Lung (tissue), 11 donors: ENCODE measurements at regions not wholly inside any gene's neighbourhood (a gene's known extent, or its start where the extent isn't known, plus 50 kb on each side); places are given as distances from the start of the nearest gene placed in this dataset.

Experiments
- ATAC-seq: fragments of 200-7000 bp; cut with Tn5 transposase; one replicate; pipeline ENCODE4 v1.9.1; 2020; ENCODE audit warnings: moderate number of reproducible peaks; ENCODE audit not compliant: insufficient read depth, low FRiP score
- DNase-seq, 3 donors: peaks; one replicate each; pipeline ENCODE4 v3.0.0-alpha.2; 2013 to 2017
- H3K27ac ChIP-seq, 2 donors: one replicate each; pipeline ENCODE4 v1.5.1; 2013; ENCODE audit warnings: mild to moderate bottlenecking in 2 of 2, moderate library complexity in 2 of 2, control low read depth in 1 of 2, inconsistent platforms in 1 of 2, low read depth in 1 of 2, low read length in 1 of 2
- H3K27me3 ChIP-seq, 3 donors: one replicate each; pipeline ENCODE4 v1.5.1; 2013; ENCODE audit warnings: low read length in 2 of 3; ENCODE audit not compliant: control insufficient read depth in 3 of 3, insufficient read depth in 3 of 3
- H3K36me3 ChIP-seq, 4 donors: one replicate each; pipeline ENCODE4 v1.5.1; 2013; ENCODE audit warnings: low read length in 4 of 4, mild to moderate bottlenecking in 1 of 4, moderate library complexity in 1 of 4; ENCODE audit not compliant: control insufficient read depth in 4 of 4, insufficient read depth in 4 of 4
- H3K4me1 ChIP-seq, 5 donors: one replicate each; pipeline ENCODE4 v1.5.1; 2013; ENCODE audit warnings: low read length in 5 of 5, mild to moderate bottlenecking in 2 of 5, moderate library complexity in 1 of 5; ENCODE audit not compliant: control insufficient read depth in 5 of 5, insufficient read depth in 5 of 5
- H3K4me3 ChIP-seq: one replicate; pipeline ENCODE4 v1.5.1; 2013; ENCODE audit warnings: mild to moderate bottlenecking, control low read depth, moderate library complexity
- H3K9ac ChIP-seq, 2 donors: one replicate each; pipeline ENCODE4 v1.5.1; 2013; ENCODE audit warnings: low read length in 2 of 2, control low read depth in 1 of 2; ENCODE audit not compliant: insufficient read depth in 1 of 2
- H3K9me3 ChIP-seq, 4 donors: one replicate each; pipeline ENCODE4 v1.5.1; 2013; ENCODE audit warnings: low read length in 3 of 4, mild to moderate bottlenecking in 1 of 4, moderate library complexity in 1 of 4; ENCODE audit not compliant: control insufficient read depth in 4 of 4, insufficient read depth in 3 of 4
- WGBS, 2 donors: extraction: QIAGEN DNeasy Blood & Tissue Kit; methylation state at CpG; one replicate each; pipeline ENCODE4 v1.1.7; 2013; 5-methylcytosine and 5-hydroxymethylcytosine counted together
- TF ChIP-seq, protein P1 (sequence below): IDR thresholded peaks from 2 replicates; pipeline ENCODE4 v1.5.1; 2012; ENCODE audit warnings: mild to moderate bottlenecking; ENCODE audit errors: control extremely low read depth, extremely low read depth
- donor health status: control.
- donor health status: control.
- donor health status: Bipolar disorder and iron deficiency.
- donor health status: healthy.
- donor health status: DM: yes; HTN: yes; CAD: no.

- H3K27me3 ChIP-seq, result no peaks in the 10 kb centered on the region
- TF ChIP-seq, protein P1, sequence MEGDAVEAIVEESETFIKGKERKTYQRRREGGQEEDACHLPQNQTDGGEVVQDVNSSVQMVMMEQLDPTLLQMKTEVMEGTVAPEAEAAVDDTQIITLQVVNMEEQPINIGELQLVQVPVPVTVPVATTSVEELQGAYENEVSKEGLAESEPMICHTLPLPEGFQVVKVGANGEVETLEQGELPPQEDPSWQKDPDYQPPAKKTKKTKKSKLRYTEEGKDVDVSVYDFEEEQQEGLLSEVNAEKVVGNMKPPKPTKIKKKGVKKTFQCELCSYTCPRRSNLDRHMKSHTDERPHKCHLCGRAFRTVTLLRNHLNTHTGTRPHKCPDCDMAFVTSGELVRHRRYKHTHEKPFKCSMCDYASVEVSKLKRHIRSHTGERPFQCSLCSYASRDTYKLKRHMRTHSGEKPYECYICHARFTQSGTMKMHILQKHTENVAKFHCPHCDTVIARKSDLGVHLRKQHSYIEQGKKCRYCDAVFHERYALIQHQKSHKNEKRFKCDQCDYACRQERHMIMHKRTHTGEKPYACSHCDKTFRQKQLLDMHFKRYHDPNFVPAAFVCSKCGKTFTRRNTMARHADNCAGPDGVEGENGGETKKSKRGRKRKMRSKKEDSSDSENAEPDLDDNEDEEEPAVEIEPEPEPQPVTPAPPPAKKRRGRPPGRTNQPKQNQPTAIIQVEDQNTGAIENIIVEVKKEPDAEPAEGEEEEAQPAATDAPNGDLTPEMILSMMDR, result no peak
These were observed 2319.9 kb downstream of the LRRC4C start for GRCh38 chr11:39139581-39139980.

GRCh38 chr11:39120890-39121289, 2338.6 kb downstream of the LRRC4C start:
- TF ChIP-seq, protein P1, result no peak

More at GRCh38 chr11:39139581-39139980, 2319.9 kb downstream of the LRRC4C start:
- H3K4me1 ChIP-seq, result peaks cover 0 to 12% (median 0%) of the 10 kb centered on the region in 5 donors
- H3K36me3 ChIP-seq, result no peaks in the 10 kb centered on the region
- no peak overlapping the region for H3K27ac ChIP-seq
- no peak for DNase-seq
- no peak overlapping the region for H3K9ac ChIP-seq
- H3K4me3 ChIP-seq, result no peak overlapping the region
- no peak for ATAC-seq
- 48 to 57% methylated on average over 3 of the region's 3 CpGs for WGBS, 2 donors
- peaks cover 0 to 4% (median 0%) of the 10 kb centered on the region in 4 donors for H3K9me3 ChIP-seq

GRCh38 chr11:39113606-39114005, 2345.8 kb downstream of the LRRC4C start:
- Histone ChIP-seq H3K9me3 (no peaks in the 10 kb centered on the region), H3K4me1 (no peaks in the 10 kb centered on the region), H3K27ac (no peak overlapping the region), H3K36me3 (no peaks in the 10 kb centered on the region), H3K4me3 (no peak overlapping the region), H3K9ac (no peak overlapping the region), H3K27me3 (no peaks in the 10 kb centered on the region)
- TF ChIP-seq, protein P1, result no peak
- no peak for ATAC-seq
- no peak for DNase-seq

More at GRCh38 chr11:39120890-39121289, 2338.6 kb downstream of the LRRC4C start:
- ATAC-seq, result no peak
- no peaks in the 10 kb centered on the region for H3K4me1 ChIP-seq
- H3K27me3 ChIP-seq, result no peaks in the 10 kb centered on the region
- H3K9ac ChIP-seq, result no peak overlapping the region
- 89 to 91% methylated on average over 5 of the region's 5 CpGs for WGBS, 2 donors
- H3K36me3 ChIP-seq, result no peaks in the 10 kb centered on the region
- no peak overlapping the region for H3K27ac ChIP-seq
- peaks cover 0 to 2% (median 0%) of the 10 kb centered on the region in 4 donors for H3K9me3 ChIP-seq
- no peak overlapping the region for H3K4me3 ChIP-seq
- DNase-seq, result no peak

DNA sequence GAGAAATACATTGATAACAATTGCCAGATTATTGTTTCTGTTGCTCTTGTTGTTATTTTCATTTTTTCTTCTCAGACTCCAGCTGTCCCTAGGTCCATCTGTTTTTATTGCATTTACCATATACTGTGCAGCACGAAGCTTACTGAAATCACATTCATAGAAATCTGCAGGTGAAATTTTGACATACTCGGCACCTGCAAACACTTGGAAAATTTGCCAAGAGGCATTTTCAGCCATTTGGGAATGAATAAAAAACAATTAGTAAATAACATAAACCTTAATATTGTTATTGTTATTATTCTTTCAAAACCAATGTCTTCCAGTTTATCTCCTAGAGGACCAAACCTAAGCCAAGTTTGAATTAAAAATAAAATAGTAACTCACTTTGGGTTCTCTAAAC, 2357.2 kb downstream of the LRRC4C start:
- no peak for DNase-seq

More for the DNA sequence above, 2357.2 kb downstream of the LRRC4C start:
- ATAC-seq, result no peak
- TF ChIP-seq, protein P1, result no peak
- Histone ChIP-seq H3K9me3 (peaks cover 0 to 8% (median 2%) of the 10 kb centered on the region in 4 donors), H3K36me3 (no peaks in the 10 kb centered on the region), H3K4me1 (no peaks in the 10 kb centered on the region), H3K9ac (no peak overlapping the region), H3K4me3 (no peak overlapping the region), H3K27ac (no peak overlapping the region), H3K27me3 (no peaks in the 10 kb centered on the region)
- 79 to 89% methylated on average over 2 of the region's 2 CpGs for WGBS, 2 donors
